ENCODE measurements at regions not wholly inside any gene's neighbourhood (a gene's known extent, or its start where the extent isn't known, plus 50 kb on each side); places are given as distances from the start of the nearest gene placed in this dataset.

- TF ChIP-seq POLR2AphosphoS5 (IDR thresholded peaks at IDR 0.05; ENCODE audit: low read depth, low read length) (no peak), POLR2A (IDR thresholded peaks at IDR 0.05; ENCODE audit: control extremely low read depth in 1 of 2, low read depth in 2 of 2, low read length in 2 of 2) (no peak), CTCF (IDR thresholded peaks at IDR 0.05; ENCODE audit: control extremely low read depth in 1 of 3, insufficient read depth in 1 of 3, low read depth in 1 of 3, low read length in 3 of 3) (no peak)
Observed at GRCh38 chr10:16199216-16199615, 237.6 kb upstream of the PTER start.
